ENCODE measurements at regions not wholly inside any gene's neighbourhood (a gene's known extent, or its start where the extent isn't known, plus 50 kb on each side); places are given as distances from the start of the nearest gene placed in this dataset.

DNA sequence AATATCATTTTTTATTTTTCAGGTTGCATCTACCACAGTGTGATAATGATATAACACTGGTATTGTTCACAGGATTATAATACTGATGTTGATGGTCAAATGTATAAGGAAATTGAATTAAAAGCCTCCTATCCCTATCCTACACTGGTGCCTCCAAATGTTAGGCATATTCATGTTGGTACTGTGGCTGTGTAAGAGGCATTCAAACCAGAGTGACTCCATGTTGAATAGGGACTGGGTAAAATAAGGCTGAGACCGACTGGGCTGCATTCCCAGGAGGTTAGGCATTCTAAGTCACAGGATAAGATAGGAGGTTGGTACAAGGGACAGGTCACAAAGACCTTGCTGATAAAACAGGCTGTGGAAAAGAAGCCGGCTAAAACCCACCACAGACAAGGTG lies 68.9 kb upstream of the RNU6-1 start:
- TF ChIP-seq POLR2A (IDR thresholded peaks at IDR 0.05; ENCODE audit: low read depth, low read length): no peak
- TF ChIP-seq, protein P1, sequence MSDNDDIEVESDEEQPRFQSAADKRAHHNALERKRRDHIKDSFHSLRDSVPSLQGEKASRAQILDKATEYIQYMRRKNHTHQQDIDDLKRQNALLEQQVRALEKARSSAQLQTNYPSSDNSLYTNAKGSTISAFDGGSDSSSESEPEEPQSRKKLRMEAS (IDR thresholded peaks at IDR 0.05; ENCODE audit: insufficient read depth, insufficient read length): no peak
- no peak for TF ChIP-seq MYC (IDR thresholded peaks at IDR 0.05; ENCODE audit: low read depth, low read length)
- TF ChIP-seq, protein P2, sequence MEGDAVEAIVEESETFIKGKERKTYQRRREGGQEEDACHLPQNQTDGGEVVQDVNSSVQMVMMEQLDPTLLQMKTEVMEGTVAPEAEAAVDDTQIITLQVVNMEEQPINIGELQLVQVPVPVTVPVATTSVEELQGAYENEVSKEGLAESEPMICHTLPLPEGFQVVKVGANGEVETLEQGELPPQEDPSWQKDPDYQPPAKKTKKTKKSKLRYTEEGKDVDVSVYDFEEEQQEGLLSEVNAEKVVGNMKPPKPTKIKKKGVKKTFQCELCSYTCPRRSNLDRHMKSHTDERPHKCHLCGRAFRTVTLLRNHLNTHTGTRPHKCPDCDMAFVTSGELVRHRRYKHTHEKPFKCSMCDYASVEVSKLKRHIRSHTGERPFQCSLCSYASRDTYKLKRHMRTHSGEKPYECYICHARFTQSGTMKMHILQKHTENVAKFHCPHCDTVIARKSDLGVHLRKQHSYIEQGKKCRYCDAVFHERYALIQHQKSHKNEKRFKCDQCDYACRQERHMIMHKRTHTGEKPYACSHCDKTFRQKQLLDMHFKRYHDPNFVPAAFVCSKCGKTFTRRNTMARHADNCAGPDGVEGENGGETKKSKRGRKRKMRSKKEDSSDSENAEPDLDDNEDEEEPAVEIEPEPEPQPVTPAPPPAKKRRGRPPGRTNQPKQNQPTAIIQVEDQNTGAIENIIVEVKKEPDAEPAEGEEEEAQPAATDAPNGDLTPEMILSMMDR (IDR thresholded peaks at IDR 0.05; ENCODE audit: extremely low read depth in 1 of 2, insufficient read depth in 1 of 2, low read depth in 1 of 2, low read length in 2 of 2): no peak
- TF ChIP-seq EZH2 (IDR thresholded peaks at IDR 0.05; ENCODE audit: borderline replicate concordance, low read depth, low read length, severe bottlenecking): no peak
- TF ChIP-seq POLR2AphosphoS5 (IDR thresholded peaks at IDR 0.05; ENCODE audit: insufficient read depth, low read depth, low read length): no peak
- no peak for TF ChIP-seq GATA2 (IDR thresholded peaks at IDR 0.05; ENCODE audit: insufficient read depth, insufficient read length, low read depth, low read length)
- TF ChIP-seq FOS (IDR thresholded peaks at IDR 0.05; ENCODE audit: borderline replicate concordance, insufficient read depth, low read length): no peak
- TF ChIP-seq JUN (IDR thresholded peaks at IDR 0.05; ENCODE audit: borderline replicate concordance, insufficient read depth, insufficient read length, low read depth): no peak
